ENCODE measurements at regions not wholly inside any gene's neighbourhood (a gene's known extent, or its start where the extent isn't known, plus 50 kb on each side); places are given as distances from the start of the nearest gene placed in this dataset.

- TF ChIP-seq, protein P1, sequence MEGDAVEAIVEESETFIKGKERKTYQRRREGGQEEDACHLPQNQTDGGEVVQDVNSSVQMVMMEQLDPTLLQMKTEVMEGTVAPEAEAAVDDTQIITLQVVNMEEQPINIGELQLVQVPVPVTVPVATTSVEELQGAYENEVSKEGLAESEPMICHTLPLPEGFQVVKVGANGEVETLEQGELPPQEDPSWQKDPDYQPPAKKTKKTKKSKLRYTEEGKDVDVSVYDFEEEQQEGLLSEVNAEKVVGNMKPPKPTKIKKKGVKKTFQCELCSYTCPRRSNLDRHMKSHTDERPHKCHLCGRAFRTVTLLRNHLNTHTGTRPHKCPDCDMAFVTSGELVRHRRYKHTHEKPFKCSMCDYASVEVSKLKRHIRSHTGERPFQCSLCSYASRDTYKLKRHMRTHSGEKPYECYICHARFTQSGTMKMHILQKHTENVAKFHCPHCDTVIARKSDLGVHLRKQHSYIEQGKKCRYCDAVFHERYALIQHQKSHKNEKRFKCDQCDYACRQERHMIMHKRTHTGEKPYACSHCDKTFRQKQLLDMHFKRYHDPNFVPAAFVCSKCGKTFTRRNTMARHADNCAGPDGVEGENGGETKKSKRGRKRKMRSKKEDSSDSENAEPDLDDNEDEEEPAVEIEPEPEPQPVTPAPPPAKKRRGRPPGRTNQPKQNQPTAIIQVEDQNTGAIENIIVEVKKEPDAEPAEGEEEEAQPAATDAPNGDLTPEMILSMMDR (conservative IDR thresholded peaks at IDR 0.05) = no peak
- no peak for TF ChIP-seq ZFX (IDR thresholded peaks at IDR 0.05)
These were observed 481.1 kb upstream of the DCN start for GRCh38 chr12:91663744-91664143.
